ENCODE measurements at regions not wholly inside any gene's neighbourhood (a gene's known extent, or its start where the extent isn't known, plus 50 kb on each side); places are given as distances from the start of the nearest gene placed in this dataset.
"Not testable (repeated sequence)": the region's sequence is repeated elsewhere in the genome, so short reads cannot be mapped to it uniquely, and the experiment has no call there.

GRCh38 chr1:188812836-188813573 is 1664.7 kb downstream of the BRINP3 start:
- TF ChIP-seq CTCF (IDR thresholded peaks at IDR 0.05); ZFX (IDR thresholded peaks at IDR 0.05; ENCODE audit: borderline replicate concordance): not testable (repeated sequence)

Measured in 22Rv1 (cell line).